Liver (tissue), 8 donors: ENCODE measurements at regions not wholly inside any gene's neighbourhood (a gene's known extent, or its start where the extent isn't known, plus 50 kb on each side); places are given as distances from the start of the nearest gene placed in this dataset.

Experiments
- DNase-seq: peaks from one replicate; pipeline ENCODE4 v3.0.0-alpha.2; 2017; ENCODE audit warnings: low spot score
- H3K27ac ChIP-seq, 2 donors: one replicate each; pipeline ENCODE4 v1.7.0; 2013; ENCODE audit warnings: inconsistent platforms in 2 of 2, low read length in 2 of 2, control low read depth in 1 of 2, low read depth in 1 of 2, mild to moderate bottlenecking in 1 of 2
- H3K27me3 ChIP-seq, 4 donors: one replicate each; pipeline versions ENCODE4 v1.6.1 to v1.7.0; 2013; ENCODE audit warnings: low read length in 3 of 4, inconsistent platforms in 1 of 4, mild to moderate bottlenecking in 1 of 4, moderate library complexity in 1 of 4; ENCODE audit not compliant: control insufficient read depth in 4 of 4, insufficient read depth in 4 of 4
- H3K36me3 ChIP-seq, 4 donors: one replicate each; pipeline versions ENCODE4 v1.6.1 to v1.7.0; 2013; ENCODE audit warnings: low read length in 3 of 4, mild to moderate bottlenecking in 3 of 4, low read depth in 1 of 4, moderate library complexity in 1 of 4; ENCODE audit not compliant: control insufficient read depth in 4 of 4, insufficient read depth in 3 of 4
- H3K4me1 ChIP-seq, 4 donors: one replicate each; pipeline versions ENCODE4 v1.6.1 to v1.7.0; 2013; ENCODE audit warnings: low read length in 3 of 4, mild to moderate bottlenecking in 3 of 4, moderate library complexity in 1 of 4; ENCODE audit not compliant: control insufficient read depth in 4 of 4, insufficient read depth in 4 of 4
- H3K4me3 ChIP-seq, 3 donors: one replicate each; pipeline versions ENCODE4 v1.6.1 to v1.7.0; 2013; ENCODE audit warnings: low read length in 3 of 3, control low read depth in 1 of 3, low read depth in 1 of 3, mild to moderate bottlenecking in 1 of 3
- H3K9ac ChIP-seq, 2 donors: one replicate each; pipeline ENCODE4 v1.7.0; 2013; ENCODE audit warnings: low read length in 2 of 2, mild to moderate bottlenecking in 2 of 2, moderate library complexity in 2 of 2, control low read depth in 1 of 2, low read depth in 1 of 2
- H3K9me3 ChIP-seq, 4 donors: one replicate each; pipeline versions ENCODE4 v1.6.1 to v1.7.0; 2013; ENCODE audit warnings: low read length in 3 of 4; ENCODE audit not compliant: control insufficient read depth in 4 of 4
- EGR1 ChIP-seq, 2 donors: IDR thresholded peaks; 2 replicates each; pipeline ENCODE4 v1.6.1; 2016 to 2018; ENCODE audit warnings: antibody characterized with exemption in 2 of 2, low read depth in 2 of 2
- FOXA2 ChIP-seq: IDR thresholded peaks from 2 replicates; pipeline ENCODE4 v1.6.1; 2016; ENCODE audit warnings: antibody characterized with exemption
- GABPA ChIP-seq, 2 donors: IDR thresholded peaks in 1 of 2; conservative IDR thresholded peaks in 1 of 2; 2 replicates each; pipeline ENCODE4 v1.6.1; 2016; ENCODE audit warnings: antibody characterized with exemption in 2 of 2, mild to moderate bottlenecking in 1 of 2, moderate library complexity in 1 of 2
- HNF4A ChIP-seq, 2 donors: conservative IDR thresholded peaks; 2 replicates each; pipeline ENCODE4 v1.6.1; 2016; ENCODE audit warnings: antibody characterized with exemption in 2 of 2, mild to moderate bottlenecking in 2 of 2
- JUND ChIP-seq, 2 donors: IDR thresholded peaks; 2 replicates each; pipeline ENCODE4 v1.6.1; 2016; ENCODE audit warnings: antibody characterized with exemption in 2 of 2
- NR2F2 ChIP-seq: IDR thresholded peaks from 2 replicates; pipeline ENCODE4 v1.6.1; 2016; ENCODE audit warnings: antibody characterized with exemption
- RAD21 ChIP-seq, 2 donors: IDR thresholded peaks; 2 replicates each; pipeline ENCODE4 v1.6.1; 2016; ENCODE audit warnings: antibody characterized with exemption in 2 of 2, mild to moderate bottlenecking in 2 of 2
- RXRA ChIP-seq, 2 donors: IDR thresholded peaks; 2 replicates each; pipeline ENCODE4 v1.6.1; 2017 to 2018; ENCODE audit warnings: antibody characterized with exemption in 2 of 2, mild to moderate bottlenecking in 1 of 2
- SP1 ChIP-seq: IDR thresholded peaks from 2 replicates; pipeline ENCODE4 v1.6.1; 2018; ENCODE audit warnings: antibody characterized with exemption, mild to moderate bottlenecking
- TAF1 ChIP-seq: conservative IDR thresholded peaks from 2 replicates; pipeline ENCODE4 v1.6.1; 2016; ENCODE audit warnings: antibody characterized with exemption, mild to moderate bottlenecking
- YY1 ChIP-seq: IDR thresholded peaks from 2 replicates; pipeline ENCODE4 v1.6.1; 2016; ENCODE audit warnings: antibody characterized with exemption, mild to moderate bottlenecking
- WGBS: extraction: QIAGEN DNeasy Blood & Tissue Kit; methylation state at CpG from one replicate; pipeline ENCODE4 v1.1.7; 2013; 5-methylcytosine and 5-hydroxymethylcytosine counted together
- TF ChIP-seq, protein P1 (sequence below): fragments of 150-350 bp; IDR thresholded peaks from 2 replicates; pipeline ENCODE4 v1.5.1; 2017; ENCODE audit warnings: improper control_type of control experiment, low read depth, low read length; ENCODE audit not compliant: missing input control
- TF ChIP-seq, protein P2 (sequence below): IDR thresholded peaks from 2 replicates; pipeline ENCODE4 v1.6.1; 2016; ENCODE audit warnings: antibody characterized with exemption, mild to moderate bottlenecking
- TF ChIP-seq, protein P3 (sequence below): IDR thresholded peaks from 2 replicates; pipeline ENCODE4 v1.6.1; 2016; ENCODE audit warnings: antibody characterized with exemption
- donor health status: healthy.
- donor health status: healthy.
- donor health status: healthy.
- donor health status: healthy.
- donor health status: healthy.

DNA sequence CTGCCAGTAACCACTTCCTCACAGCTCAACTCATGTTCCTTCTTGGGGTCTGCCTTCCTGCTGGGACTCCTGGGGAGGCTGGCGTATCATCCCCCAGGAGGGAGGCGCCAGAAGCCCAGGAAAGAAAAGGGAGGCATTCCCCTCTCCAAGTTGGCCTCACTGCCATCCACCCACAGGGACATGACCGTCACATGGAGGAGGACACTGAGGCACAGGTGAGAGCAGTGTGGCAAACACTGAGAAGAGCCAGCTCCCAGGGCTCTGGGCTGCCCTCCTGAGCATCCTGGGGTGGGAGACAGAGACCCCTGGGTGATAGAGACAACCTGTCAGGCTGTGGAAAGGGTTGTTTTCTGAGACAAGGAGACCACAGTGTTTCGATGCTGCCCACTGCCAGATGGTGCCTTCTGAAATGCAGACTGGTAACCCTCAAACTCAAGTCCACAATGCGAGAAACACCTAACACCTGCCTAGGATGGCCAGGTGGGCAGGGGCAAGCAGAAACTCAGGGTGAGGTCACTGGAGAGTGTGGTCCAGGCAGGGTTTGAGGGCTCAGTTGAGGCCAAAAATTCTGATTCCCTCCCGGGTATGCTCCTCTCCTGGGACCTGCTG lies 1722.1 kb downstream of the TP53TG3F start:
- Histone ChIP-seq H3K4me3 (no peak overlapping the region), H3K36me3 (no peaks in the 10 kb centered on the region), H3K9me3 (peaks cover 0 to 4% (median 0%) of the 10 kb centered on the region in 4 donors), H3K9ac (no peak overlapping the region), H3K27ac (no peak overlapping the region), H3K27me3 (peaks cover 0 to 2% (median 0%) of the 10 kb centered on the region in 4 donors), H3K4me1 (no peaks in the 10 kb centered on the region)
- TF ChIP-seq, protein P1, sequence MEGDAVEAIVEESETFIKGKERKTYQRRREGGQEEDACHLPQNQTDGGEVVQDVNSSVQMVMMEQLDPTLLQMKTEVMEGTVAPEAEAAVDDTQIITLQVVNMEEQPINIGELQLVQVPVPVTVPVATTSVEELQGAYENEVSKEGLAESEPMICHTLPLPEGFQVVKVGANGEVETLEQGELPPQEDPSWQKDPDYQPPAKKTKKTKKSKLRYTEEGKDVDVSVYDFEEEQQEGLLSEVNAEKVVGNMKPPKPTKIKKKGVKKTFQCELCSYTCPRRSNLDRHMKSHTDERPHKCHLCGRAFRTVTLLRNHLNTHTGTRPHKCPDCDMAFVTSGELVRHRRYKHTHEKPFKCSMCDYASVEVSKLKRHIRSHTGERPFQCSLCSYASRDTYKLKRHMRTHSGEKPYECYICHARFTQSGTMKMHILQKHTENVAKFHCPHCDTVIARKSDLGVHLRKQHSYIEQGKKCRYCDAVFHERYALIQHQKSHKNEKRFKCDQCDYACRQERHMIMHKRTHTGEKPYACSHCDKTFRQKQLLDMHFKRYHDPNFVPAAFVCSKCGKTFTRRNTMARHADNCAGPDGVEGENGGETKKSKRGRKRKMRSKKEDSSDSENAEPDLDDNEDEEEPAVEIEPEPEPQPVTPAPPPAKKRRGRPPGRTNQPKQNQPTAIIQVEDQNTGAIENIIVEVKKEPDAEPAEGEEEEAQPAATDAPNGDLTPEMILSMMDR: no peak
- TF ChIP-seq SP1 (no peak), RXRA (IDR thresholded peaks at IDR 0.05) (no peak), HNF4A (conservative IDR thresholded peaks at IDR 0.05) (no peak), TAF1 (no peak)
- TF ChIP-seq, protein P2, sequence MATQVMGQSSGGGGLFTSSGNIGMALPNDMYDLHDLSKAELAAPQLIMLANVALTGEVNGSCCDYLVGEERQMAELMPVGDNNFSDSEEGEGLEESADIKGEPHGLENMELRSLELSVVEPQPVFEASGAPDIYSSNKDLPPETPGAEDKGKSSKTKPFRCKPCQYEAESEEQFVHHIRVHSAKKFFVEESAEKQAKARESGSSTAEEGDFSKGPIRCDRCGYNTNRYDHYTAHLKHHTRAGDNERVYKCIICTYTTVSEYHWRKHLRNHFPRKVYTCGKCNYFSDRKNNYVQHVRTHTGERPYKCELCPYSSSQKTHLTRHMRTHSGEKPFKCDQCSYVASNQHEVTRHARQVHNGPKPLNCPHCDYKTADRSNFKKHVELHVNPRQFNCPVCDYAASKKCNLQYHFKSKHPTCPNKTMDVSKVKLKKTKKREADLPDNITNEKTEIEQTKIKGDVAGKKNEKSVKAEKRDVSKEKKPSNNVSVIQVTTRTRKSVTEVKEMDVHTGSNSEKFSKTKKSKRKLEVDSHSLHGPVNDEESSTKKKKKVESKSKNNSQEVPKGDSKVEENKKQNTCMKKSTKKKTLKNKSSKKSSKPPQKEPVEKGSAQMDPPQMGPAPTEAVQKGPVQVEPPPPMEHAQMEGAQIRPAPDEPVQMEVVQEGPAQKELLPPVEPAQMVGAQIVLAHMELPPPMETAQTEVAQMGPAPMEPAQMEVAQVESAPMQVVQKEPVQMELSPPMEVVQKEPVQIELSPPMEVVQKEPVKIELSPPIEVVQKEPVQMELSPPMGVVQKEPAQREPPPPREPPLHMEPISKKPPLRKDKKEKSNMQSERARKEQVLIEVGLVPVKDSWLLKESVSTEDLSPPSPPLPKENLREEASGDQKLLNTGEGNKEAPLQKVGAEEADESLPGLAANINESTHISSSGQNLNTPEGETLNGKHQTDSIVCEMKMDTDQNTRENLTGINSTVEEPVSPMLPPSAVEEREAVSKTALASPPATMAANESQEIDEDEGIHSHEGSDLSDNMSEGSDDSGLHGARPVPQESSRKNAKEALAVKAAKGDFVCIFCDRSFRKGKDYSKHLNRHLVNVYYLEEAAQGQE: no peak
- 50% methylated on average over 6 of the region's 6 CpGs for WGBS
- DNase-seq: peak; percentile 14

DNA sequence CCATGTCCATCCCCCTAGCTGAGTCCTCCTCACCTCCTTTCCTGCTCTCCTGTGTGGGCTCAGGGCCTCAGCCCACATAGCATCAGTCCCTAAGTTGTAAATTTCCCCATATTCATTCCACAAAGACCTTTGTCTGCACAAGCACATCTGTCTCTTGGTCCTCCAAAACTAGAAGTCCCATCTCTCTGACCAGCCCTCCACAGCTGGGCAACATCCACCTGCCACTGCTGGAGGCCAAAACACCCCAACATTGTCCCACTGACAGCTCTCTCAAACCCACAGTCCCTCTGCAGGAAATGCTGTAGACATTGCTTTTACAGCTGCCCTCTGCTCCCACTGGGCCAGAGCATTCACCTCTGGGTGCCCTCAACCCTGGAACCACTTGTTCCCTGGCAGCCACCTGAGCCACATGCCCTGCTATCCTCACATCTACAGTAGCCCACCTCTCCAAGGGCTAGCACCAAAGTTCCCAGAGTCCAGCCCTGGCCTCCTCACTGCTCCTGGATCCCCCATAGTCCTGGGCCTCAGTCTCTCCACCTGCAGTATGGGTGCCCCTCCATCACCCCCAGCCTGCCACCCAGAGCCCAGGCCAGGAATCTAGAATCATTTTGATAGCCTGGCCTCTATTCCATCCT lies 1722.7 kb downstream of the TP53TG3F start:
- Histone ChIP-seq H3K27ac (no peak overlapping the region), H3K9ac (no peak overlapping the region), H3K4me3 (no peak overlapping the region), H3K9me3 (peaks cover 0 to 4% (median 0%) of the 10 kb centered on the region in 4 donors), H3K36me3 (no peaks in the 10 kb centered on the region), H3K4me1 (no peaks in the 10 kb centered on the region), H3K27me3 (peaks cover 0 to 2% (median 0%) of the 10 kb centered on the region in 4 donors)
- TF ChIP-seq NR2F2 (no peak), RXRA (IDR thresholded peaks at IDR 0.05) (no peak), YY1 (no peak), GABPA (IDR thresholded peaks at IDR 0.05 in 1 of 2, conservative IDR thresholded peaks at IDR 0.05 in 1 of 2) (no peak), SP1 (no peak), FOXA2 (no peak), TAF1 (no peak), EGR1 (IDR thresholded peaks at IDR 0.05; ENCODE audit: low read depth in 2 of 2) (no peak), HNF4A (conservative IDR thresholded peaks at IDR 0.05) (no peak), RAD21 (IDR thresholded peaks at IDR 0.05) (no peak), JUND (IDR thresholded peaks at IDR 0.05) (no peak)
- TF ChIP-seq, protein P3, sequence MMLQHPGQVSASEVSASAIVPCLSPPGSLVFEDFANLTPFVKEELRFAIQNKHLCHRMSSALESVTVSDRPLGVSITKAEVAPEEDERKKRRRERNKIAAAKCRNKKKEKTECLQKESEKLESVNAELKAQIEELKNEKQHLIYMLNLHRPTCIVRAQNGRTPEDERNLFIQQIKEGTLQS: no peak
- TF ChIP-seq, protein P1: no peak
- TF ChIP-seq, protein P2: no peak
- DNase-seq: peak; percentile 13
